ENCODE measurements at regions not wholly inside any gene's neighbourhood (a gene's known extent, or its start where the extent isn't known, plus 50 kb on each side); places are given as distances from the start of the nearest gene placed in this dataset.

- DNase-seq = no peak
These were observed 429.9 kb downstream of the ADGRL2 start for GRCh38 chr1:82230667-82231066.

DNA sequence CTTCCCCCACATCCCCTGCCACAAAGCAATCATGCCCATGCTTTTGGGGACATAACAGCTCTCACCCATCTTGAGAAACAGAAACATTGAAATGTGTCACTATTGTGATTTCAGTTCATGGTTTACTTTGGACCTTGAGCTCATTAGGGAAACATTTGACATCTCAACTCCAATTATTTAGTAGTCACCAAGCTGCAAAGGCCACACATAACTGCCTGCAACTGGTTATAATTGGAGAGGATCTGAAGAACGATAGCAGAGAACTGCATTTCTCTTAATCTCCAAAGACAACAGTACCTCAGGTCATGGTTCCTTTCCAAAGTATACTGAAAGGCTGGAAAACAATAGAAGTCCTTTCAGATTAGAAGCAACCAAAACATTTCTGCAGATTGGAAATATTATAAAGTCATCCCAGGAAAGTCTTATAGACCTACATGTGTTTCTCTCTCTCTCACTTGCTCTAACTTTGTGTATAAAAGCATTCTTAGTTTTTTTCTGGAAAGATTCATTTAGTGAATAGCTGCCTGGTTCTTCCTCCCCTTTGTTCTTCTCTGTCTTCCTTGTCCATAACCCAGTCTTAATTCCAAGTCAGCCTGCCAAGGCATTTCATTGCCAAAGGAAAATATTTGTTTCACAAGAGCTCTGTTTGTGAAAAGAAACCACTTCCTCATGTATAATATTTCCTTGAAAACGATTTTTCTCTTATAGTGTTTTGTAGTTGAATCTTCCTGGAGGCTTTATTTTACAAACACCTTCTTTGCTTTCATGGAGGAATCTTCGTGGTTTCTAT lies 426.8 kb downstream of the ADGRL2 start:
- DNase-seq = no peak

DNA sequence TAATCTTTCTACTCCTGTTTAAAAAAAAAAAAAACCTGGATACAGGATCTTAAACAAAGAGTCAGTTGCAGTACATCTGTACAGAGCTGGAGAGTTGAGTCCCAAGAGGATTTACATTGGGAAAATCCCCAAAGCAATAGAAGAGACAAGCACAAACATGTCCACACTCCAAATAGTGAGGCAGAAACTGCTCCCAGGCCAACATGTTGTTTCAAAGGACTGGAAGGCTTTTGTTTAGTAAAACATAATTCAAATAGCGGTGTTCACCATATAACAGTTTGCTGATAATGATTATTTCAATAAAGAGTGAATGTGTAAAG lies 425.4 kb downstream of the ADGRL2 start:
- DNase-seq = no peak

GRCh38 chr1:82225421-82226185 lies 424.9 kb downstream of the ADGRL2 start:
- no peak for DNase-seq

DNA sequence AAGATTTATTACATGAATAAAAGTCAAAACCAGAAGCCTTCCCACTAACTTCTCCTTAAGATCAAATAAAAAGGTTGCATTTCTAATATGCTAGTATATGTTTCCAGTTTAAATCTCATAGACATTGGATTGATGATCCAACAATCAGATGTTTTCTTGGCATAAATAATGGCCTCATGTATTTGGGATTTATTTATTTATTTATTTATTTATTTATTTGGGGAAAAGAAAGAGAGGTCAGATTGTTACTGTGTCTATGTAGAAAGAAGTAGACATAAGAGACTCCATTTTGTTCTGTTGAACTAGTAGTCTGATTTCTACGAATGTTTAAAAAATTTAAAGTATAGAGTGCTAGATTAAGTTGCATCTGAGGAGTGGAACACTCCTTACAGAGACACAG lies 422.4 kb downstream of the ADGRL2 start:
- no peak for DNase-seq

DNA sequence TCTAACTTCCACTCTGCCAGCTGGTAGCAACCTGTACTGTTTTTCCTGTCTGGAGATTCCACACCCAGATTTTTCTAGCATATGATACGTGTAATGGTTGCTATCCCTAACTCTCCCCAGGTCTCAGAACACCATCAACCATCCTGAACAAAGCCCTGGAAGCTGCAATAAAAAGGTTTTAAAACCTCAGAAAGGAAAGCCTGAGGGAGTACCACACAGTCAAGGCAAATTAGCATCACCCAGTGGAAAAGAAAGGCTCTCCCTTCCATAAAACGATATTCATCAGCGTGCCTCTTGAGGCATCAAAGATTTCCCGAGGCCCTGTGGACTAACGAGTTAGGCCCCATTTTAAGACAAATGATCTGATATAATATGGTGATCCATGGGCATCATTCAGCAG lies 421.0 kb downstream of the ADGRL2 start:
- DNase-seq = no peak

GRCh38 chr1:82220754-82221153 lies 420.0 kb downstream of the ADGRL2 start:
- no peak for DNase-seq

- DNase-seq = no peak
These were observed 419.1 kb downstream of the ADGRL2 start for GRCh38 chr1:82219841-82220240.

- no peak for DNase-seq
These were observed 418.1 kb downstream of the ADGRL2 start for GRCh38 chr1:82218846-82219245.

GRCh38 chr1:82215853-82216175 lies 415.1 kb downstream of the ADGRL2 start:
- DNase-seq = no peak

DNA sequence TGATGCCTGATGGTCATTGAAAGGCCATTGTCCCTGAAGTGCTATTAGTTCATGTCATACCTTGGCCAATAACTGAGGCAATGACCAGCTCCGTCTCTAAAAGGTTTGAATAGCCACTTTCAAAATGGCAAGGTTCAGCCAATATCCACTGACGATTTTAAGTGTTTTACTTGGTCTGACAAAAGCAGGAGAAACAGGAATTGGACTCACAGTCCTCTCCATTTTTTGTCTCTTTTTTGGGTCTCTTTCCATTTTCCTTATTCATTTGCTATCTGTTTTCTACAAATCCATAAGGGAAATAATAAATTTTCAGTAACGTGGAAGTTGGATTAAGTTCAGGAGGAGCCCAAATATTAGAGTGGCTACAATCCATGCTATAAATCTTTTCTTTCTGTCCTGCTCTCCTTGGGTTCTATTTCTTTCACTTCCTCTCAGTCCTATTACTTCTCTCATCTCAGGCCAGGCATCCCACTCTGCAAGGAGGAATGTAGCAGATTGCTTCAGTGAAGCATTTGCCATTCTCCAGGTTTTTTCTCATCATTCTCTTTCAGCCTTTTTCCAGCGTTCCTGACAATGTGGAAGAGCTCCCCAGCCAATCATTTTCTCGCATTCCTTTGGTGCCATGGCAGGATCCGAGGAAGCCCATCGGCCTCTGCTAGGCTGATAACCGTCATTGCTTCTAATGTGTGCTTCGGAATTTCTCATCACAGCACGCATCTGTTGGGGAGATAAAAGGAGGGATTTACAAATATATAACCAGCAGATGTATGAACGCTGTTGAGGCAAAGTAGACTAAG lies 414.5 kb downstream of the ADGRL2 start:
- DNase-seq = no peak

- DNase-seq = no peak
These were observed 413.9 kb downstream of the ADGRL2 start for GRCh38 chr1:82214606-82215005.

GRCh38 chr1:82197606-82198005 lies 396.9 kb downstream of the ADGRL2 start:
- no peak for DNase-seq

DNA sequence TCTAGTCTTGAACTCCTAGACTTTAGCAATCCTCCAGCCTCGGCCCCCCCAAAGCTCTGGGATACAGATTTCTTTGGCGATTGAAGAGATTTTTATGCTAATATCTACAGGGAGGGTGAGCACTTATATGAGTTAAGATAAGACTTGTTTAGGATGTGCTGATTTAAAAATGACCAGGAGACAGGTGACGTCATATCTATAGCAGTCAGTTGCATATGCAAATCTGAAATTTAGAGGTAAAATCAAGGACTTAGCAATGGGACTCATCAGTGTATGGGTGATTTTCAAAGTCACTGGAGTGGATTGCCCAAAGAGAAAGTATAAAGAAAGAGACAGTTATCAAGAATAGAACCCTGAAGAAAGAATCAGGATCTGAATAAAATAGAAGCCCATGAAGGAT lies 394.5 kb downstream of the ADGRL2 start:
- DNase-seq = no peak

GRCh38 chr1:82185084-82185483 lies 384.4 kb downstream of the ADGRL2 start:
- no peak for DNase-seq

DNA sequence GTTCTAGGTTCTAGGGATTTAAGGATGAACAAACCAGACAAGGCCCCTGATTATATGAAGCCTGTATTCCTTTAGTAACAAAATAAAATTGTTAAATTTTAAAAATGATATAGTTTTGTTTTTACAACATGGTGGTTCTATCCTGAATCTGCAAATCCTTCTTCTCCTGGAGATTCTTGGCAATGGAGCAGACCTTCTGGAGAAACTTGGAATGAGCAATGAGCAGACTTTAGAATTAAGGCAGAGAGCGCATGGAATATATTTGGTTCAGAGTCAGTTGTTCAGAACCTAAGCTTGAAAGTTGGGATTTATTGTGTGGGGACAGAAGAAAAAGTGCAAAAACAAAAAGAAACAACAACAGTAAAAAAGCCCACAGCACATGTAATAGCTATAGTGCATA lies 381.1 kb downstream of the ADGRL2 start:
- no peak for DNase-seq

DNA sequence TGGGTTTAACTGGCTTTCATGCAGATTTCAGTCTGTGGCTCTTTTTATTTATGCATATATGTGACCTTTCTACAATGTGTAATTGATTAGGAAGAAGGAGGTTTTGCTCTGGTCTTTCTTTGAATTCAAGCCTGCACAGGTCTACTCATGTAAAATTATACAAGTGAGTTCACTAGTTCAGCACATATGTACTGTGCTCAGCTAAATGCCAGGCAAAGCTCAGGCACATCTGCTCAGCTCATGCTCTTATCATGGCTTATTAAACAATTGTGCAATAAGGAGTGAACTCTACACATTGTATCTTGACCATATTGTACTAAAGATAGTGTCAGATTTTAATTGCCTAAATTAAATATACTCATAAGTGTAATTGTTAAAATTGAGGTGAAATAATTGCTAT lies 378.4 kb downstream of the ADGRL2 start:
- DNase-seq = no peak

DNA sequence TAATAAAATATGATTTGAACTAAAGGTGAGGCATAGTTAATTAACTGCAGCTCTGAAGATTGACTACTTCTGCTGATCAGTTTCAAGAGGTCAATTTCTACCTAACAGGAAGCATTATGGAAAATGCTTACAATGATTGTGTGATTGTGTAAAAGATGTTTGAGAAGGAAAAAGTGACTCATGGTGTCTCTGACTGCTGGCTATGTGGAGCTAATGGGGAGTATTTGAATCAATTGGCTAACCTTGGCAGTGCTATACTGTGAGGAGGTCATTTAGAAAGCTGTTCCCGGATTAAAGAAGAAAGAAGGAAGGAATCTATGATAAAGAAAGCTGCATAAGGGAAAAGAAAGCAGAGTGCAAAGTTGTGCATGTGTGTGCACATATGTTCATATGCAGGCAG lies 376.5 kb downstream of the ADGRL2 start:
- DNase-seq = no peak

DNA sequence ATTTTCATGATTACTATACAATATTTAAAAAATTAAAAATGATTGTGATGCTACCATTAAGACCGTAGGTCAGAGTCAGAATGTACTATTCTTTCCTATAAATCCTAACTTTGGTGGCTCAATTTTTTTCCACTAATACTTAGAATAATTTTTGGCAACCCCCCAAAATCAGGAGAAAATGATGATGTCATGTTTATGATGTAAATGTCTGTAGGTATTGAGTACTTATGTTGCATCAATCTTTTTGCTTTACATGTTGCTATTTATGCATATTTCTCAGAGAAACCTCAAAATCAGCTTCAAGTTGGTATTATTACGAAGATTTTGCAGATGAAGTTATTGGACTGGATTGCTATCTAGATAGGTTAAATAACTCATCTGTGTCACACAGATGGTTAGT lies 371.2 kb downstream of the ADGRL2 start:
- no peak for DNase-seq

DNA sequence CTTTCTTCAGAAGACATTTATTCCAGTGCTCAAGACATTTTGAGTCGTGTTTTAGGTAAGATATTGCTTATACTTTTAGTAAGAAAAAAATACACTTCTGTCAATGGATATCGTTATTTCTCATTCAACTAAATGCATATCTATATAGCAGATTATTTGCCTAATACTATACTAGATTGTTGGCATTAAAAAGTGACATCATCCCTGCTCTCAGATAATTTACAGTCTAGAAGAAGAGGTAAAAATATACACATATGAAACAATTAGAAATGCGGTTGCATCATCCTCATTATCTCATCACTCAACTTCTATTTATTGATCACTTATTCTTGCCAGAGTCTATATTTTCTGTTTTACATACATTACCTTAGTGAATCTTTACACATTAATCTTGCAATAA lies 367.7 kb downstream of the ADGRL2 start:
- no peak for DNase-seq

- no peak for DNase-seq
These were observed 364.6 kb downstream of the ADGRL2 start for GRCh38 chr1:82165304-82165703.
